ENCODE measurements at regions not wholly inside any gene's neighbourhood (a gene's known extent, or its start where the extent isn't known, plus 50 kb on each side); places are given as distances from the start of the nearest gene placed in this dataset.
"Not testable (repeated sequence)": the region's sequence is repeated elsewhere in the genome, so short reads cannot be mapped to it uniquely, and the experiment has no call there.

DNA sequence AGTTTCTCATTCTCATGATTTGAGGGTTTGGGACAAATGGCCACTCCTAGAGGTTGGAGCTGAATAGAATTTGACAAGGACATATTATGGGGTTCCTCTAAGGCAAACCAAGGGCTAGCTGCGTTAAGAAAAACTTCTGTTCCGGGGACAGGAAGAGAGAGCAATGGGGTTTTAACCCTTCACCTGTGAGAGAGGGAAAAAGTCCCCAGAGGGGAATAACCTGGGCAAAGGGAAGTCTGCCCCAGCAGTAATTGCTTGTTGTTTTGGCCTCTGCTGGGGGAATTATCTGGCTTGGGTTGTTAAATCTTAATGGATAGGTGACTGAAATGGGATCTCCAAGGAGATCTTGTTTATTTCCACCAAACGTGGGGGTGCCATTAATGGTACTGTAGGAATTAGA, 110.1 kb upstream of the MOCS2 start:
- DNase-seq: no peak

DNA sequence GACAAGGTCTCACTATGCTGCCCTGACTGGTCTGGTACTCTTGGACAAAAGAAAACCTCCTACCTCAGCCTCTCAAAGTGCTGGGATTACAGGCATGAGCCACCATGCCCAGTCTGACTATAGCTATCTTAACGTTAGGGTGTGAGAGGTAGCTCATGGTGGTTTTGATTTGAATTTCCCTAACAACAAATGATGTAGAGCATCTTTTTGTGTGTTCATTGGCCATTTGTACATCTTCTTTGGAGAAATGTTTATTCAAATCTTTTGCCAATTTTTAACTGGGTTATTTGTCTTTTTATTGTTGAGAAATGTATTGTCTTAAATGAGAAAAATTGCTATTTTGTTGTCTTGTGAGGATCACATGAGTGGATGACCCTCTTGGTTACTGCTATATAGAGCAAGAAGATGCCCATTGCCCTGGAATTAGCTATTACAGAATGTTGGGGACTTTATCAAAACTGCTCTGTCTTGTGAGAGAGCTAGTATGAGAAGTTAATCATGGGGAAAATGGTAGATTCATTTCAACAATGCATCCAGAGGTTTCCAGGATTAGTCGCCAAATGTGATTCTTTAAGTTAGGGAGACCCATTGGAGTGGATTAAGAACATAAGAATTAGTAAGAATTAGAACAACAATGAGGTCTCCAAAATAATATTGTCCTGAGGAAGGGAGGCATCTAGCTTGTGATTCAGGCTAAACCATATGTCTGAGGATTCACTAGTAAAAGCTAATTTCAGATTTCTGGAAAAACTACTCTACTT, 124.3 kb upstream of the MOCS2 start:
- DNase-seq: no peak

DNA sequence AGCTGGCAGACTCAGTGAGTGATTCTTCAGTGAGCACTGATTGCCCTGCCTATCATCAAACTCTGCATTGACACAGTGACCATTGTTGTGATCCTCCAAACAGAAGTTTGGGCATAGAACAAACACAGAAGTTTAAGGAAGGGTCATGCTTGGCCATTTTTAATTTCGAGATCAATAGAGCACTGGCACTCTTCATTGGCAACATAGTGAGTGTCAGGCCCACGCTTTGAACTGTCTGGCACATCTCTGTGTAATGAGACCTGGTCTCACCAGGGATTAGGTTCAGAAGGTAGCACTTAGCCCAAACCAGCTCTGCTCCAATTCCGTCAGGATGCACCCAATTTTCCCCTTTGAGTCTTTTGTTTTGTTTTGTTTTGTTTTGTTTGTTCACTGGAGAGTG, 127.1 kb upstream of the MOCS2 start:
- no peak for DNase-seq

DNA sequence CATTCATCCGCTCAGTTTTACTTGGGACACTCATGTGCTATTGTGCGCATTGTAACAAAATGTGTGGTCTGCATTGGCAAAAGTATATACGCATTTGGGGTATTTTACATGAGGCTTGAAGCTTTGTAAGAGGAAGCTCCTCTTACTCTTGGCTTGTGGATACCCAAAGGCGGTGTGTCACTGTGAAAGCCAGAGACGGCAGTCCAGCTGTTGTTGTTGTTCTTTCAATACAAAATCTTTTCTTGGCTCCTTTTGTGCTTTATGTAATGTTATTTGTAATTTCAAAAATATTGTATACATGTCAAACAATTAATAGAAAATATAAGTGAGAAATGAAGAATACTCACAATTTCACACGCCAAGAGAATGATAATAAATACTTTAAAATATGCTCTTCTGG, 128.3 kb upstream of the MOCS2 start:
- DNase-seq: no peak

DNA sequence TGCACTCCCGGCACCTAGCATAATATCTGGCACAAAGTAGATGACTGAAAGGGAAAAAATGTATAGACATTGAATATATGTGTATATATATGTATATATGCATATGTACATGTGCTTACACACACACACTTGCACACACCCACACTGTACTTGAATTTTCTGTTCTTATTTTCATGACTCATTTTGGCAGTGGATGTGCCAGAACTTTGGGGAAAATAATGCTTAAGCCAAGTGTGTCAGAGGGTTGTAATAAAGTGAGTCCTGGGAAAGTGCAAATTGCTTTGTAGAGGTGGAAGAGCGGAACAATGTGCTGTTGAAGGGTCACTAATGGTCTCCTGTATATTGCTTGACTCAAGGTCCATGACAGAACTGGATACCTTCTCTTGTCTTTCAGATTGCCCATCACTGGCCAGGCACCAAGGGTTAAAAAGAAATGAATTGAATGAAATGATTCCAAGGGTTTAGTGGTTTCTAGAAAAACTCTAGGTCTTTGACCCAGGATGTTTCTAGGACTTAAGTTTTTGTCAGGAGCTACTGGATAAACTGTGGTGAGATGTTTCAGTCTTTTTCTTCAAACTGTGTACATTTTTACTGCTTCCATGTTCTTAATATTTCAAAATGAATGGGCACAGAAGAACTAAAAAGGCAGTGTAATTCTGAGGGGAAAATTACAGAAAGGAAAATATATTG, 129.9 kb upstream of the MOCS2 start:
- no peak for DNase-seq

DNA sequence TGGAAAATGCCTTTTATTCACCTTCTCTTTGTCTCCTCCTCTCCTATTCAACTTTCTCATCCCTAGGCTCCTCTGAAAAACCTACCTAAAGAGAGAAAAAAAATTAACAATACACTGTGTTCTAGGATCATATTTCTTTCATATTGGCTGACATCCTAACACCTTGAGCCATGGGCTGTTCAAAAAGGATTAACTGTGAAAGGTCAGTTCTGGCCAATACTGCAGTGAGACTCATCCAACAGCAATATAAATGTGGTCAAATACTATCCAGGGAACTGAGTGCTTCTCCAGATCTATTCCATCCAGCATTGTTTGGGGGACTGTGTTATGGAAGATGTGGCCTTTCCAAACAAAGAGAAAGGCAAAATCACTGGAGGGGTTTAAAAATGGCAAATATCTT, 131.1 kb upstream of the MOCS2 start:
- DNase-seq: no peak

DNA sequence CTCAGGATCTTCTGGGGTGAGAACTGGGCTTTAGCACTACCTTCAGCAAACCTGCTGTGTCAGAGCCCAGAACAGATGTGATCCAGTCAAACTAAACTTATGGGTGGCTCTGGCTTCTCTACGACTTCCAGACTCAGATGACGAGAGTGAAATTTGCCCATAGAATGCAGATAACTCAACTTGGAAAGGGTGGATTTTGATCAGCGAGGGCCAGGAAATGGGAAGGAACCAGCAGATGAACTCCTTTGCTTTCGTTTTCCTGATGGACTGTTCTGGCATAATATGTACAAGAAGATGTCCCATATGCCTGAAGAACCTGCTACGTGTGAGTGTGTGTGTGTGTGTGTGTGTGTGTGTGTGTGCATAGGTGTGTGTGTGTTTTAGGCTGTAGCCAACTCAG, 132.0 kb upstream of the MOCS2 start:
- no peak for DNase-seq

DNA sequence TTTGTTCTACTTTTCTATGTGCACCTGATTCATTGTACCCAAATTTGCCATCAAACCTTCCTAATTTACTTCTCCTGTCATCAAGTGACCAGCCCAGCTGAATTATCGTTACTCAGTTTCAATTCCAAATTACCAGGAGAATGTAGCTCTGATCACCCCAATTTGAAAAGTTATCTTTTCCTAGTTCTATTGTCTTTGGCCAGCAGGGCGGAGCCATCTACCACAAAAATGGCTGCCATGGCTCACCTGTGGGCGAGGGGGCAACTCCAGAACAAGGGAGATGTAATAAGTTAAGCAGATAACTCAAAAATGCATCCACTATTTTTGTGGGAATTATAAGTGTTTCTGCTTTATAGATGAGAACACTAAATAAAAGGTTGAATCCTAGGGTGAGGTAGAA, 133.8 kb upstream of the MOCS2 start:
- no peak for DNase-seq

DNA sequence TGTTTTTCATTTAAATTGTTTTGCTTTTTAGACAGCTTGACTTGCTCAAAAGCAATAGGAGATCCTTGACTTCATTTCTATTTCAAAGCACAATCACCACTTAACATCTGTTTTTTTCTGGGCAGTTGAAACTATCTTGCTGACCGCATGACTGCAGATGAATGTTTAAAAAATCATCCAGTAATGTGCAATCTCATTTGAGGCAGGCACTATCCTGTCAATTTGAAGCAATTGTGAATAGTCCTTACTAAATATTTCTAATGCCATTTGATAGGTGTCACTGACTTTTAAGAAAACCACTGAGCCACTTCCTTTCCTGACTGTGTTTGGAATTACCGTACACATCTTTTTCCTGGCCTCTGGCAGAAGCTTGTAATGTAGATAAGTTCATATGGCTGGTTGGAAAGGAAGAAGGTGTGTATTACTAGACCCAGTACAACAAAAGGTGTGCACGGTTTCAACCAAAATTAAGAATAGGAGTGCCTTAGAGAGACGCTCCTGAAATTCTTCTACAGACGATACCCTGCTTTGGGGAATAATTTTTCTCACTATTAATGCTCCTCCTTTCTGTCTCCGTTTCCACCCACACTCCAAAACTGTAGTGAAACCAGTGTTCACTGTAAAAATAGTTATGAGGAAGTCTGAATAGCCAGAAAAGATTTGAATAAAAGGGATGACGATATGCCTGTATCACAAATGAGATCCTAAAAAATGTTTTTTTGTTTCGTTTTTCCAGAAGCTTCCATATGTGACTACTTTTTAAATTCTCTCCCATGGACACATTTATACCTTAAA, 136.7 kb upstream of the MOCS2 start:
- no peak for DNase-seq

DNA sequence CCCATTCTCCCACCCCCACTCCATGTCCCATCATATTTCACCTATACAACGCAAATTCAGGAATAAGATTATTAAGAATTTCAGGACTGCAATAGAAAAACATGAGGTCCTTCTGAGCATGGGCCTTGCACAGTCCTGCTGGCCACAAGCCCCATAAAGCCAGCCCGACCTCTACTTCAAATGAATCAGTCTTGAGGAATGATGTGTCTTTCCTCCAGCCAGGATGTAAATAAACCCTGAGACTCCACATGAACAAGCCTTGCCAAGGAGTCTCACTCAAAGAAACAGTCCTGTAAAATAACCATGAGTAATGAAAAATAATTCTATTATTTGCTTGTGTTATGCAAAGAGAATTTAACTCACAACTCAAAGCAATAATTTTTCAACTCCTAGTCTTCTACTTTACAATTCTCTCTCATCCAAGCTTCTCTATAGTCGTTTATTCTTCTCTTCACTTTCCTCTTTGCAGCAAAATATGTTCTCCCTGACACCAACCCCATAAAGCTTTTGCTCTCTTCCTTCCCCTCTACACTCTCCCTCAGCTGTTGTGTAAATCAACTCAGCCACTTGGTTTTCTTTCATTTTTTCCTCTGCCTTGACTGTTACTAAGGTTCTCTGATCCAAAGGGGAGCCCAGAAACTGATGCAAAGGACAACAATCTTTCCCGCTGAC, 140.1 kb upstream of the MOCS2 start:
- DNase-seq: no peak

DNA sequence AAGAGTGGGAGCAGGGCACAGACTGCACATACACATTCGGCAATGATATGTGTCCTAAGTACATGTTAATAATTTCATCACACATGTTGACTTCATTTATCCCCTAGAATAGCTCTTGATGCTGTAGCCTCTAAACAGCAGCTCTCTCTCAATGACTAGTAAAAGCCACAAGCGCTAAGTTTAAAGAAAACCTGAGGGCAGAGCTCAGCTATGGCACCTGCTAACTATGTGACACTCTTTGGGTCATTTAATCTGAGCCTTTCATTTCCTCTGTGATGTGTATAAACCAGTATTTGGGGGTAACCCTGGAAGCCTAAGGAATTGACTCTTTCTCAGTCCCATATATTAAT, 140.6 kb upstream of the MOCS2 start:
- DNase-seq: no peak

DNA sequence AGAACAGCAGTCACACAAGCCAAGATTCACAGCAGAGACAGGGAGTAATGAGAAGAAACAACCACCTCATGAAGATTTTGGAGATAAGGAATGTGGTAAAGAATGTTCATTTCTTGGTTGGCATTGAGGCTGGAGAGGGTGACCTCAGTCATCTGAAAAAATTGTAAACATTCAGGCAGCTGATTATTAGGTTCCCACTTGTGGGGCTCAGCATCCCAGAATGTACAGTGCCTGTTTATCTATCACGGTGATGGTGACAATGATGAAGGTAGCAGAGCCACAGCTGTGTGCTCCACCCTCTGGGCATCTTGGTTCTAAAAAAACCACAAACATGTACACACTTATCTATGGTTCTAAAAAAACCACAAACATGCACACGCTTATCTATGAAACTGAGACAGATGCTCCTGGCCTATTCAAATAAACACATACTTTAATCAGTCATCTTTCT, 143.9 kb upstream of the MOCS2 start:
- no peak for DNase-seq

DNA sequence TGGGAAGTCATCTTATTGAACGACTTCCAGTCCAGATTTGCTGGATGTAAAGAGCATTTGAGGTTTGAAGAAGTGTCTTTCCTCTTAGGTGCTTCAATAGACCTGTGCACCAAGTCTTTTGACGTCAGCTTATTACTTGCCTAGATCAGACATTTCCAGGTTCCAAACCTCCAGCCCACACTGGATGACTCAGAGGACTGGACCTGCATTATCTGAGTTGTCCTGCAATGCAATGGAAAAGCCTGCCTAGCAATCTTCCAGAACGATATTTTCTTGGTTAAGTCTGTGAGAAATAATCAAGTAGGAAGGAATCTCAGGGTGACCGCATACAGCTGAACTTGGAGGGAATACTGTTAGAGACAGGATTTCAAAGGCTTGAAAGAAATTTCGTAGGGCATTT, 147.2 kb upstream of the MOCS2 start:
- no peak for DNase-seq

DNA sequence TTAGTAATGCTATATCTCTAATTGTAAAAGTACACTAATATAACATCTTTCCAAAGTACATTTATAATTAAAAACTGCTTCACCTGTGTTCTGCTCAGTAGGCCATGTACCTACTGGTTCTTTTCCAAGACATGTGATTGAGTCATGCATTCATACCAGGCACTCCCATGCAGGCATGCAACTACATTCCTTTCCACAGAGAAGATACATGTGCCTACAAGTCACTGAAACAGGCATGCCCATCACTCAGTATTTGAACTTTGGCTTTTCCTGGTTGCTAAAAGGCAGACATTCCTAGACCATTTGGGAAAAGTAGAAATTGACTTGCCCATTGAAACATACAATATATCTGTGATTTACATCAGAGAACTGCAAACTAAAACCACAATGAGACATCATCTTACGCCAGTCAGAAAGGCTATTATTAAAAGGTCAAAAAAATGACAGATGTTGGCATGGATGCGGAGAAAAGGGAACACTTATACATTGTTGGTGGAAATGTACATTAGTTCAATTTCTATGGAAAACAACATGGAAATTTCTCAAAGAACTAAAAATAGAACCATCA, 148.3 kb upstream of the MOCS2 start:
- DNase-seq: no peak

DNA sequence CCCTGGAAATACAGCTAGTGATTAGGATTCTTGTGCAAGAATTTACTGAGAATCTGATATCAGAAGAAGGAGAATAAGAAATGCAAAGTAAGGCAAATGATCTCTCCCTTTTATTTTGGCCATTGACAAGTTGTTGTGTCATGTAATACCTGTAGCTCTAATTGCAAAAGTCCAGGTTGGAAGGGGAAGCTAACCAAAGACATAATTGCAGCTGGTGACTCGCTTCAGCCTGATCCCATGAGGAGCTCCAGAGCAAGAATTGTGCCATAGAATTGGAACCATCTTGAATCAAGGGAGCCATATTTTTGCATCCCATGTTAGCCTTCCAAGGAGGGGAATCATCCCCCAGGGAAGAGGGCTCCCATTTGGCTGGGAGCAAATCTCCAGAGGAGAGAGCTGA, 149.6 kb upstream of the MOCS2 start:
- DNase-seq: no peak

DNA sequence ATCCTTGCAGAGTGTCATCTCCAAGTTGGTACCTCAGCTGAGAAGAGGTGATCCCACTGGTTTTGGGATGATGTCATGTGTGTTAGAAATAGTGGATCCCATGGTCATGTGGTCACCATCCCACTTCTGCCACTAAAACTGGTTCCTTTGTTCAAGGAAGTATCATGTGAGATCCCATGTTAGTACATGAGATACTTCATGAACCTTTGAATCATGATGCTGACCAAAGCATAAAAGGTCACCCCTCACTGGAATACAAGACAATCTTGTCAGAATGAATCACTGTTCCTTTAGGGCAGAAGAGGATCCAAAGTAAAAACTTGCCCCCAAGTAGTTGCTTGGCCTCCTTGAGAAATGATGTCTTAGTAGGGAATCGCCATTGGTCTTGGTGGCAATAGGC, 150.9 kb upstream of the MOCS2 start:
- DNase-seq: no peak

DNA sequence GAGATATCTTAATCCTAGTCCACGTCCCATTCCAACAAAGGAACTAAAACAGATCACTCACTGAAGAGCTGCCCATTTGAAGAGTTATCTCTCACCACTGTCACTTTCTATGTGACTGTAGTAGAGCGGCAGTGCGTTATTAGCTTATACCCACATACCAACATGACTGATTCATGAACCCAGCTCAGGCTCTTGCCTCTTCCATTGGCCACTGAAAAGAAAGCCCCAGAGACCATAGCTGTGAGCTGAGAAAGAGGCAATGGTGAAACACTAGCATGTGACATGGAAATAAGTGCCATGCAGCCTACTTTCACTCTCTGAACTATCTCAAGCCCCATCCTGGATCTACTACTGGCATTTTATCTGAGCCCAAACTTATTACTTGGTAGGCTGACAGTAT, 151.7 kb upstream of the MOCS2 start:
- DNase-seq: no peak

DNA sequence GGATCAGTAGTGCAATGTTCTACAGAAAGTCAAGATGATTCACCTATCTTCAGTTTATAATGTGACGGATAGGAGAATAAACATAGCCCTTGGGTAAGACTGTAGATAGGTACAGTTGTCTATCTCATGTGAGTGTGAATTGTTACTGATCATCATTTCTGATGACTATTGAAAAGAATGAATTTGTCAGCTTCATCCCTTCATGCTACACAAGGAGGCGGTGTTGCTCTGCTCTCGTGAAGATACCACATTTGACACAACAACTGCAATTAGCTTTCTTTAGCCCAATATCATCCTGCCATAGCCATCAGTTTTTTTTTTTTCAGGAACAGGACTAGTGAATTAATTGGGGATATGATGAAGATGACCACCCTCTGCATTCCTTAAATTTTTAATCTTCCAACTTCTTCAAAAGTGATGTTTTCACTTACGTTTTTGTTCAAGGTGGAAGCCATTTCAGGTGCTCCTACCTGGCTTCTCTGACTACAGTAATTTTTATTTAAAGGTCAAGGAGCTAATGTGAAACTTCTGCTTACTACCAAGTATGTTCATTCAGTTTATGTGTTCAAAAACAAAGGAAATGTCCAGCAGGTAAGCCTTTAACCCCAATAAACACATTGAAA, 152.9 kb upstream of the MOCS2 start:
- no peak for DNase-seq

DNA sequence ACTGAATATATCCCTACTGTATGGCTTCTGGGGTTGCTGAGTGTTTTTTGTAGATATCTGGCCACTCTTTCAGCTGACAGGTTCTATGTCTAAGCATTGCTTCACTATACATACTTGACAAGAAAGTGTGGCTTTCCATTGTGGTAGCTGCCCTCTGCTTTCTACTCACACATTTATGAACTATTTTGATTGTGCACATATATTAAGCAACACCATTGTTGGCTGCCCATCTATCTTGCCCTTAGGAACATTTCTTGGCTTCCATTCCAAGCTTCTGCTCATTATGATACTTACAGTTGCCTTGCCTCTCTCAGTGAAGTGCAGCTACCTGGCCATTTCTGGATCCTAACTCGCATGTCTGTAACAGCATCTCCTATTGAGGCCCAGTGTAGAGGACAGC, 153.6 kb upstream of the MOCS2 start:
- no peak for DNase-seq

DNA sequence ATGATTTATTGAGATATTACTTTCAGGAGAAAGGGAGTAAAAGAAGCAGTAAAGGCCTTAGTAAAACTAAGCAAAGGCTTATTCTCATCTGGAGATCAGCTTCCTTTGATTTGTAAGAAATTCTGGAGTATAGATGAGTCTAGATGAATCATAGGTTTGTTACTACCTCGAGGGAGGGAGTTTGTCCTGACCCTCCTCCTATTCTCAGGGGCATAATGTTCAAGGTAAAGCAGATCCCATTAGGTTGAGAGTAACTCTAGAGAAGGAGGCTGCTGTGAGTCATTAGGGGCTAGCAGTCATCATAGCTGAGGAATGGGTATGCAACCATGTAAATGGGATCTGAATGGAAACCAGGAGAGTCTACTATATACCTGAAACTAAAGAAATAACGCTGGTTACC, 155.5 kb upstream of the MOCS2 start:
- DNase-seq: no peak

DNA sequence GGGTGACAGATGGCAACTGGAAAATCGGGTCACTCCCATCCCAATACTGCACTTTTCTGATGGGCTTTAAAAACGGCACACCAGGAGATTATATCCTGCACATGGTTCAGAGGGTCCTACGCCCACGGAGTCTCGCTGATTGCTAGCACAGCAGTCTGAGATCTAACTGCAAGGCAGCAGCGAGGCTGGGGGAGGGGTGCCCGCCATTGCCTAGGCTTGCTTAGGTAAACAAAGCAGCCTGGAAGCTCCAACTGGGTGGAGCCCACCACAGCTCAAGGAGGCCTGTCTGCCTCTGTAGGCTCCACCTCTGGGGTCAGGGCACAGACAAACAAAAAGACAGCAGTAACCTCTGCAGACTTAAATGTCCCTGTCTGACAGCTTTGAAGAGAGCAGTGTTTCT, 158.7 kb upstream of the MOCS2 start:
- DNase-seq: not testable (repeated sequence)

DNA sequence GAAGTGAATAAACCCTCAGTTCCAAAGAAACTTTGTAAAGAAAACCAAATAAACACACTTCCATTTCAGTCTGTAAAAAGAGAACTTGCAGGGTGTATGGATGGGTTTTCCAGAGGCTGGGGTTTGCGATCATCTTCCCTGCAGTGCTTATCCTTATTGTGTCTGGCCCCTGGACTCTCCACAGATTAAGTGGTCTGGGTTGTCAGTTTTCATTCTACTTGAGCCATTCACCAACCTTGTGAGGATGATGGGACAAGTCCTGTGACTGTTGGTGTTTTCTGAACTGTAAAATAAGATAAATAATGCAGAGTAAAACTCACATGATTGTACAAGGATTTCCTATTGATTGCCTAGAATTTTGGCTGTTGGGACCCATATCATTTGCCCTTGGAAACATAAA, 166.1 kb upstream of the MOCS2 start:
- no peak for DNase-seq

All from inflammatory macrophage (primary cell).